T-helper 2 cell treated with Interferon-gamma antibody and Interleukin-4, amounts not matched to agents 100 ng/mL and 5 ng/mL, for 36 hours (primary cell): ENCODE measurements at regions not wholly inside any gene's neighbourhood (a gene's known extent, or its start where the extent isn't known, plus 50 kb on each side); places are given as distances from the start of the nearest gene placed in this dataset.

ENCODE experiments used
- intact Hi-C: fragments of 100-400 bp; cut with micrococcal nuclease; formaldehyde crosslinking; loops from one replicate; pipeline ENCODE4 v1.15.1; 2023

DNA sequence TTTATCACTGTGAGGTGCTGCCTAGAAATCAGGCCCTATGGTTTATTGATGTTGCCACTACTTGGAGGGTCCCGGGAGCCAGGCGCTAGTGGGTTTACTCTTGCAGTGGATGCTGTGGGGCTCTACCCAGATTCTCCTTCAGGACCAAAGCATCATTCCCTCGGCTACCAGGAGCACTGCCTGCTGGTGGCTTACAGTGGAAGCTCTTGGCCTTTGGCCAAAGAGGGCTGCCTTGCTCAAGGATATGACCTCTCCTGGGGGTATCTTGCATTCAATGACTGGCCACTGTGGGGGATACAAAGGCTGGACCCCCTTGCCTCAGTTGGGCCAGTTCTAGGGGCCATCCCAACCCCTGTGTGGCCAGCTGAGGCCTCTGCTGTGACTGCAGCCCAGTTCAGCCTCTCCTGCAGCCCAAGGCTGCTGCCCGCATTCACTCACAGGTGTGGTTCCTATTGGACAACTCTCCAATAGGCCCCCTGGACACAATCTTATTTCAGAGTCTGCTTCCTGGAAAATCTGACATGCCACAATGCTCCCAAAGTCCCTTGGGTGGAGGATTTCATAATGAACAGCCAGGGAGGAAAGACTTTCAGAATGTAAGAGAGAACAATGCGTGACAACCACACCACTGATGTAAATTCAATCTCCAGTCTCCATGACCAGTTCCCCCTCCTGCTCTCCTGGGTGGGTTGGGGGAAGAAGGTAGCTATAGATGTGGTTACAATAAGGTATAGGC, 196.3 kb downstream of the SNX10 start:
- intact Hi-C loops, result no loop called here

DNA sequence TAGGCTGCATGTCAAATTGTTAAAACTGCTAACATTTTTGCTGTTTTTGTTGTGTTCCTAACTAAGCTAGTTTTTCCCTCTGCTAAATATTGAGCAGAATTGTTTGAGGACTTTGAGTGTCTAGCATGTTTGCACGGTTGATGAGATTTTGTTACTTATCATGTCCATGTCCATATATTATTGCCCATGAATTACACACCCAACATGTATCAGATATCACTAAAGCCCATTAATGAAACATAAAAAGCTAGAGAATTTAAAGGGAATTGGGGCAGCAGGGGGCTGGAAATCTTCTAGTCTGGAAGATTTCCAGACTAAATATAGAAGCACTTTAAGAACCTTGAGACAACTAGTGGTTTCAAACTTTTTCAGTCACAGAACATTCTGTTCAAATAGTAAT, 197.7 kb downstream of the SNX10 start:
- intact Hi-C loops, result no loop called here

DNA sequence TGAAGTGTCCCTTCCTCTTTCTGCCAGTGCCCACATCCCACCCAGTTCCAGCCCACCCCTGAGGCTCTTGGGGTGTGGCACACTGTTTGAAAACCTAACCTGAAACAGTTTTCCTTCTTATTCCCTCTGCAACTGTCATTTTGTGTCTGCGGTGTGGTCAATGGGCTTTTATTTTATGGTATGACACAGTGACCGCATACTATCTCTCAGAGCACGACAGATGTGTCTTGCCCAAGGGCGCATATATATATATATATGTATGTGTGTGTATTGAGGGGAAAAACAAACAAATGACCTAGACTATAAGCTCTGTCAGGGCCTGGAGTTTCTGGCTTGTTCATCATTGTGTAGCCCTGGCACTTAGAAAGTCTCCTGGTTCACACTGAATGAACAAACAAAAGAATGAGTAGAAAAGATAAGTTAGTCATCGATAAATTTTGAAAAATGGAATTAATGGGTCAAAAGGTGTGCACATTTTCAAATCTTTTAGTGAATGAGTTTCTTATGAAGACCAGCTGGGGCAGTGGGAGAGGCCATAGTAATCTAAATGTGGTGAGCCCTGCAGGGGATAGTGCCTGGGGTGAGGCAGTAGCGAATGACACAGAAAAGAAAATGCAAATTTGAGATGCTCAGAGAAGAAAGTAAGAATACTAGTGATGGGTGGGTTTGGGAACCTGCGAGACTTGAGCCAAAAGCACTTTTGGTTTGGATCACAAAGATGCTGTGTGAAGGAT, 198.4 kb downstream of the SNX10 start:
- intact Hi-C loops, result no loop called here

DNA sequence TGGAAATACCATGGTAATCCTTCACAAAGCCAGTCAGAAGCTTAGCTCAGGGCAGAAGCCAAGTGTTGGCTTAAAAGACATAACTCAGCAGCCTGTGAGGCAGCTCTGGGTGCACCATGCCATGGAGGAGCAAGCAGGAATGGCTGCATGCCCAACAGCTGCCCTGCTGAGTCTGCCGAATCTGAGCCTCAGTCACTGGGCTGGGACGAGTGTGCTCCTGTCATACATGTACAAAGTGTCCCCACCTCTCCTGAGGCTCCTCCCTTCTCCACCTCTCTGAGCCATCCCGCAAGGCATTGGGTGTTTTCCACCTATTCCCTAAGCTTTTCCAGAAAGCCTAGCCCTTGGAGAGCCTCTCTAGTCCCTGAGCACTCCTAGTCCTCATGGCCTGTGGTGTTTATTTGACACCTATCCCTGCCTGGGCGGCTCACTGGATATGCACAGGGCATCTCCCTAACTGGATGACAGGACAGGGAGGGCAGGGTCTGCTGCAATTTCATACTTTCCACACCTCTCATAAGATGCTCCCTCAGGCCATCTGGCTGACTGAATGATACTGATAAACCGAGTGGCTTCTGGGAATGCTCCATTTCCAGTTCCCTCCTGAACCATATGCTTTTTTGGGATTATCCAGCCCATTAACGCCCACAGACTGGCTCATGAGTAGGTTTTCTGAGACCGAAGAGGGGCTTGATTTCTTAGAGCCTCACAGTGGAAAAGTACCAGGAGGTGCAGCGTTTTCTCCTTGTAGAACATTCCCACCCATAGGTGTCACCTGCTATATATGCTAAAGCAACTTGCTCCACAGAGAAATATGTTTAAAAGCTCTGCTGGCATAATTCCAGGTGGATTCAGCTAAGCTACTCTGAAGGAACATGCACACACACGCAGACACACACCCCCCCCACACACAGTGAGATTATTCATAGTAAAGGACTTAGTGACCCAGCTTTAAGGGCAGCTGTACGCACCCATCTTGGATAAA, 199.3 kb downstream of the SNX10 start:
- intact Hi-C loops, result no loop called here

DNA sequence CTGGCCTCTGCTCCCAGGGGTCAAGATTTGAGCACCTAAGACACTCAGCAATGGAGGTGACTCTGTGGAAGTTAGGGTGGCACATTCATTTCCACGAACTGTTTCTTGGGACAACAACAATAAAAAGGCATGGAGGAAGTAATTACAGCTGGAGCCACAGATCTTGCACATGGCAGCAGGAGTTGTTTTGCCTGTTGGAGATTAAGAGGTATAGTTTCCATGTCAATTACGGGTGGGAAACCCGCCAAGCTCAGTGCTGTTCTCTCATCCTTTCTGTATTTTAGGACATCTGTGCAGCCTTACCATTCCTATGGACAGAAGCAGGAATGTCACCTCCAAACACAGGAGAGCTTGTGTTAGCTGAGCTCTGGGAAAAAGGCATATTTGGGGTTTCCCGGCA, 201.2 kb downstream of the SNX10 start:
- intact Hi-C loops, result no loop called here

DNA sequence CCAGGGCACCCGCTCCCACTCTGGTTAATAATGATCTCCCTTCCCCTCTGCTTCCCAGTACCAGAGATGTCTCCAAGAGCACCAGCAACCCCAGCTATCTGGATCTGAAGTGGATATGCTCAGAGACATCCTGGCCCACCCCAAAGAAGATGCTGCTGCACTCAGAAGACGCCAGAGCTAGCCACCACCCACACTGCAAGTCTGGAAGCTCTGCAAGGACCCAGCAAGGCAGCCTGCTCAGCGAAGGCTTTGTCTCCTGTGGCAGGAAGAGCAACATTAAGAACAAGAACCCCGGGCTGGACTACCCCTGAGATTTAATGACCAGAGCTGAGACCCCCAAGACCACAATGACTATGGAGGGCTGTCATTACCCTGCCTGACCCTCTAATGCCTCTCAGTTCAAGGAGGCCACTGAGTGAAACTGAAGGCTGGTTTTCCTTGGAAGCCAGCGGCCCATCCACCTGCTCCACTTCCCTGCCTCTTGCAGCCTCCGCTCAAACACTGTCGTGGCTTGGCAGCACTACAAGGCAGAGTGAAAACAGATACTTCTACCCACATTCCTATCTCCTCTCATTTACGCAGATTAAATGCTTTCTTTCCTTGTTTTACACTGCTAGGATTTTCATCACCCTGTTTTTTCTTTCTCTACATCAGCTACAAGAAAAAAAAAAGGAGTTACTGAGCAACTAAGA, 202.2 kb downstream of the SNX10 start:
- intact Hi-C loops, result no loop called here

DNA sequence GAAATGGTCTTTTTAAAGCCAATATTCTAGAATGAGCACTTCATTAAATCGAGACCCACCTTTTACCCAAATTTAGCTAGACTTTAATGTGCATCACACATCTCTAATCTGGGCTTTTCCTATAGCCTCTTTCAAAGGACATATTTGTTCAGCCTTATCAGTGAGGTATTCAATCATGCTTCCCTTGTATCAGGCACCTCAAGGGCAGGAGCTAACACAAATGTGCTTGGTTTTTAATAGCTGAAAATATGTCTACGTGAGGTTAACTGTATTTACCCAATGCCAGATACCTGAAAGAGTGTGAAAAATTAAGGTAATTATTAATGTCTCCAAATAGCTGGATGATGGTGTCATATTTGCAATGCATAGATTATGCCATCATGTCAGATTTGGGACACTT, 203.9 kb downstream of the SNX10 start:
- intact Hi-C loops, result loop anchor here (5.0 kb wide), 1 partner anchor 172 kb away; no protein-coding TSS in a partner anchor

DNA sequence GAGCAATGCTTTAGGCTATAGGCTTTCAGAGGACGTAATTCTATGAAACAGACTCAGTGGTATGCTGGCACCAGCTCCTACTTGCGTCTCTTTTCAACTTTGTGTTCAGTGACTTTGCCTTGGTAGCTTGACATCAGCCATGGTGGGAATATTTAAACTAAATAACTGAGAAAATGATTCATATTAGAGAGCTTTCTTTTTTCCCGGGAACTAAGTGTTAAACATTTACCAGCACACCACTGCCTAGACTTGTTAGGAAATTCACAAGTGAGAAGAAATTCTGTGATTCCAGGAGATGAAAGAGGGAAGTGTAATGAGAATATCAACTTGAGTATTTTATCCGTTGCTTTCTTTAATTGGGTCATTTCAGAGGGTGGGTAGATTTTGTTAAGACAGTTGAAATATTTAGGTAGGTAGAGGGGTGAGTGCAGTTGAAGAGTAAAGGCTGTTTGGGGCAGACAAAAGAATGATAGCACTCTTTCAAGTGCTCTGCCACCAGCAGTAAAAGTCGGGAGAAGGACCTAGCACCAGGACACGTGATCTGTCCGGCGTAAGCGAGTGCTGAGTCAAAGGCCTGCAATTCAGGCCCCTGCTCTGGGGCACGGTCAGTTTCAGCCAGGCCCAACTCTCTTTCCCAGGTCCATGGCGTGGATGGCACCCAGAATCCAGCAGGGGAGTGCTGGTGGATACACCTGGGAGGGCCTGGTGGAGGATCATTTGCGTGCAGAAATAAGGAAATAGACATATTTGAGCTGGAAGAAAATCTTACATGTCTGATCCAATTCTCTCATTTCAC, 206.3 kb downstream of the SNX10 start:
- intact Hi-C loops, result loop anchor here (1.0 to 5.0 kb wide), 2 partner anchors 169 to 606 kb away; no protein-coding TSS in a partner anchor

DNA sequence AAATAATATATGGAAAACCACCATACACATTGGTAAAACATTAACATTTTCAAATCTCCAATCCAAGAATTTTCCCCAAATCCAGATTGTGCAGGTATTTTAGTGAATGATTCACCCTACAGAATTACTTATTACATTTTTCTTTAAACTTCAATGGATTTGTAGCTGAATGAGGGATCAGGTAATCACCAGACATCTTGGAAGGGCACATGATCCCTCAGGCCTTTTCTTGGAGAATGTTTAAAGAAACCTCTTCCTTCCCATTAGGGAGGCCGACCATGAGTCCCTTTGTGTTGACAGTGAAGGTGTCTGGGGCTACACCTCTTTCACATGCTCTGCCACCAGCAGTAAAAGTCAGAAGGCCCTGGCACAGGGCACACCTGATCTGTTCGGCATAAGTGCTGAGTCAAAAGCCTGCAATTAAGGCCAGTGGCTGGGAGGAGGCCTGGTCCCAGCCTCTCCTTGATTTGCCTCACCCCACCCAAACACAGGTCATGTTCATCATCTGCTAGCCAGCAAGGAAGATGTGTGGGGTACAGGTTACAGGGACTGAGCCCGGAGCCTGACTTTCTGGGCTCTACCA, 207.7 kb downstream of the SNX10 start:
- intact Hi-C loops, result loop anchor here (5.0 kb wide), 1 partner anchor 168 kb away; no protein-coding TSS in a partner anchor

DNA sequence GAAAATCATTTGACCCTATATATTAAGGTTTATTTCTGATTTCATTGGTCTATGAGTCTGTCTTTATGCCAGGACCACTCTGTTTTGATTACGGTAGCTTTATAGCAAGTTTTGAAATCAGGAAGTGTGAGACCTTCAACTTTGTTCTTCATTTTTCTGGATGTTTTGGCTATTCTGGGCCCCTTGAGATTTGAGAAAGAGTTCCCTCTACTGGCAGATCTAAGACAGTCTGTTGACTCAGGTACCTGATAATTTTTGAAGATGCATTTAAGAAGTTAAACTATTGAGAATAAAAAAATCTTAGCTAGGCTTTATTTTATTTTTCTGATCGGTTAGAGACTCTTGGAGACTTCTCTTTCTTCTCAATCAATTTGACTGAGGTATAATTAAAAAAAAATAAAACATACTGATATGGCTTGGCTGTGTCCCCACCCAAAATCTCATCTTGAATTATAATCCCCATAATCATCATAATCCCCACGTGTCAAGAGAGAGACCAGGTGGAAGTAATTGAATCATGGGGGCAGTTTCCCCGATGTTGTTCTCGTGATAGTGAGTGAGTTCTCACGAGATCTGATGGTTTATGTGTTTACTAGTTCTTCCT, 209.2 kb downstream of the SNX10 start:
- intact Hi-C loops, result loop anchor here (1.0 to 5.0 kb wide), 3 partner anchors 124 to 661 kb away; no protein-coding TSS in a partner anchor

DNA sequence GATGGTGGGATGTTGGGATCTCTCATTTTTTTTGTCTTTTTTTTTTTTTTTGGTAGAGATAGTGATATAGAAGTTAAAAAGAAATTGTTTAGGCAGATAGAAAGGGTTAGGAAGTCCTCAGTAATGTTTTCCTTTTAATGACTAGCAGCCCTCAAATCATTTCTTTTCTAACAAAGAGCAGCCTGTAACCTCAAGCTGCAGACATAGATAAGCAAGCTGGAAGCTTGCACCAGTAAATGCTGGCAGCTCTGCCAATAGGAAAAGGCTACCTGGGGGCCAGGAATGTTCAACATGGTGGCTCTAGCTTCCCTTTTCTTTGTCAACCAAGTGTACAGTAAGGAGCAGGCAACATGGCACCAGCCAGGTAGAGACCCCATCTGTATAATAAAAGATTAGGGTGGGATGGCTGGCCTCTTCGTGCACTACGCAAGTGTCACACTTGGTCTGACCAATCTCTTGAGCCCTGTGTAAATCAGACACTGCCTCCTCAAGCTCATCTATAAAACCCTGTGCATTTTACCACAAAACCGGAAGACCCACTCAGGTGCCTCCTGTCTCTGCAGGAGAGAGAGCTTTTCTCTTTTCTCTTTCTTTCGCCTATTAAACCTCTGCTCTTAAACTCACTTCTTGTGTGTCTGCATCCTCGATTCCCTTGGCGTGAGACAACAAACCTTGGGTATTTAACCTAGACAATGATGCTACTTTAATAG, 212.9 kb downstream of the SNX10 start:
- intact Hi-C loops, result loop anchor here (5.0 kb wide), 1 partner anchor 658 kb away; no protein-coding TSS in a partner anchor

DNA sequence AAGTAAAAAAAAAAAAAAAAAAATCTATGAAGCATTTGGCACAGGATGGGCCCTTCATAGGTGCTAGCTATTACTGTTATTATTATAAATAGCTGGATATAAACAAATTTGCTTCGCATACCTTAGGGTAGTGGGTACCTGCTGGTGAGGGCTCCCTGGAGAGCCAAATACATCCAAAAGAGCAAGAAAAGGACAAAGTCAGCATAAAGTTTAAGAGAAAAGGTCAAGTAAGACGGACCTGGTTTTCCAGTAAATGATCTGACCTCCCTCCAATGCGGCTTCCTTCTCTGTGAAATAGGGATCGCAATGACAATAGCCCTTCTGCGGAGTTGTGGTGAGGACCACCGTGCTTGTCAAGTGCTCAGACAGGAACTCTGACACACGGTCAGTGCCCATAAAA, 214.5 kb downstream of the SNX10 start:
- intact Hi-C loops, result no loop called here

DNA sequence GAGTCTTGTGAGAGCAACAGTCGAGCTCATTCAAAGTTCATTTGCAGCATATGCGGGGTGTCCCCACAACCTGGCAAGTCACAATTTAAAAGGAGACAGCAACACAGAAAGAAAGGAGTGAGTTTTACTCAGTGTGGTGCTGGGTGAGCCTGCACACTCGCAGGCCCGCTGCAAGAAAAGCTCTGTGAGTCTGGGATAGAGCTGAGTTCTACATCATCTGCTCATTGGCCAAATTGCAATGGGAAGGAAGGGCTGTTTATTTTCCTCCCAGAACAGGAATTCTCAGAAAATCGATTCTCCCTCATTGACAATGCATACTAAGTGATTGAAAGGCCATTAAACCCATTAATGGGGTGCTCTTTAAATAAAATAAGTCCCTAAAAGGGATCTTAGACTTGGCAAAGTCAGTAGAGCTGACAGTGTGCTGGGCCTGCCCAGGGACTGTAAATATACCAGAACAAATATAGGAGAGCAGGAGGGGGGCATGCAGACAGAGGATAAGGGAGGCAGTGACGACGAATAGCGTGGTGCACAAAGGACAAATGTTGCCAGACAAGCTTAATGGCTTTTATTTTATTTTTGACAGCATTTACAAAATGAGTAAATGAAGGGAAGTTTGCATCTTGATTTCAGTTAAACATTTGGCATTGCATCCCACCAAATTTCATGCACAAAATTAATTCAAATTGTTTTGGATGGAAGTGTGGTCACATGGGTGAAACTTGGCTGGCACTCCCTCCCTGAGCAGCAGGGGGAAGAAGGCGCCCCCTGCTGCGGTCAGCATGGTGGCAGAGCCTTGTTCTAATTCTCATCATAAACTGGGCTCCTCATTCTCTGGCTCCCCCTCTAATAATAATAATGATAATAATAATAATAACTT, 215.7 kb downstream of the SNX10 start:
- intact Hi-C loops, result no loop called here

DNA sequence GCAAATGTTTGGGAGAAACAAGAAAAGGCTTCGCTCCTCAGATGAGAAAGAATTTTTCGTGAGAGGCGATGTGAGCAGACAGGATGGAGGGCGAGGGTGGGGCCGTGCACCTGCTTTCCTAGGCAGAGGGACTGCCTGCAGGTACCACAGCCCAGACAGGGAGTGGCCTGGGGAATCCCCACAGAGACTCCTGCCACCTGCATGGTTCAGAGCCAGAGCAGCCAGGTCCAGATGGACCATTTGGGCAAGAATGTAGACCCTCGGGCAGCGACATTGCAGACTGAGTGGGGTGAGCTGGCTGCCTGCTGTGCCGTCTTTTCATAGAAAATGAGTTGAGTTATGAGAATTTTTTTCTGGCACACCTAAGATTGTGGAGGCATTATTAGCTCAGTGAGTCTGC, 216.8 kb downstream of the SNX10 start:
- intact Hi-C loops, result no loop called here

DNA sequence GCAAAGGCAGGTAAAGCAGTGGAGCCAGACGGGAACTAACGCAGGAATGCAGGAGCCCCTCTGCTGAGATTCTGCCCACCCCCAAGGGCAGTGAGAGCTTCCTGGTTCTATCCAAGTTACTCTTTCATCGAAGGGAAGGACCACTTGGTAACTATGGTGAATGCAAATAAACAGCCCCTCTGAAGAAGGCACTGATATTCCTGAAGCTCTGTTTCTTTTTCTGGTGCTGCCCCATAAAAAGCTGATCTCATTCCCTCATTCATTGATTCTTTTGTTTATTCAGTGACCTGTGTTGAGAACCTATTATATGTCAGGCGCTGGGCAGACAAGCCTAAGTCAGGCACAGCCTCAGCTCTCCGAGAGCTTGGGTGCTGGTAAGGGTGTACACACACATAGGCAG, 217.3 kb downstream of the SNX10 start:
- intact Hi-C loops, result no loop called here

DNA sequence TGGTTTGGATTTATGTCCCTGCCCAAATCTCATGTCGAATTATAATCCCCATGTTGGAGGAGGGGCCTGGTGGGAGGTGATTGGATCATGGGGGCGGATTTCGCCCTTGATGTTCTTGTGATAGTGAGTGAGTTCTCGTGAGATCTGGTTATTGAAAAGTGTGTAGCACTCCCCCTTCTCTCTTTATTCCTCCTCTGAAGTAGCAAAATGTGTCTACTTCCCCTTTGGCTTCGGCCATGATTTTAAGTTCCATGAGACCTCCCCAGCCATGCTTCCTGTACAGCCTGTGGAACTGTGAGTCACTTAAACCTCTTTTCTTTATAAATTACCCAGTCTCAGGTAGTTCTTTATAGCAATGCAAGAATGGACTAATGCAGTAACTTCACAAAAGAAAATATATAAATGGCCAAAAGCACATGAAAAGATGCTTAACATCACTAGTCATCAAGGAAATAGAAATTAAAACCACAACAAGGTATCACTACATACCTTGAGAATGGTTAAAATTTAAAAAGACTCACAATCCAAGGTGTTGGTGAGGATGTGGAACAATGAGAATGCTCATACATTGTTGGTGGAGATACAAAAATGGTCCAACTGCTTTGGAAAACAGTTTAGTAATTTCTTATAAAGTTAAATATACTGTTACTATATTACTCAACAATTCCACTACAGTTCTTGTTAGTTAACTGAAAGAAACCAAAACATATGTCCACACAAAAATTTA, 218.7 kb downstream of the SNX10 start:
- intact Hi-C loops, result no loop called here

DNA sequence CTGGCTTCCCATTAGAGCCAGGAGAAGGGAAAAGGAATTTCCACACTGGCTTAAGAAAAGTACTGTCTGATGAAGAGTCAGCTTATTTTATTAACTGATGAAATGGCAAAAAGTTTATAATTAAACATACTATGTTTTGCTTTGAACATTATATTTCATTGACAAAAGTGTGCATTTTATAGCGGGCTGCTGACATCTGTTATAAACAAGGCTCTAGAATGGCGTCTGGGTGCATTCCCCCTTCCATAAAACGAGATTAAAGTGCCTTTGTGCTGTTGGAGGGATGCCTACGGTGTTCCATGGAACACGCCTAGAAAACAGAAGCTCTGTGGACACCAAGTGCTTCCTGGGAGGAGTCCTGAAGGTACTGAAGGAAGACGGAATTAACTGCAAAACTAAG, 220.2 kb downstream of the SNX10 start:
- intact Hi-C loops, result no loop called here
